Naive thymus-derived CD4-positive, alpha-beta T cell (primary cell): ENCODE measurements at regions not wholly inside any gene's neighbourhood (a gene's known extent, or its start where the extent isn't known, plus 50 kb on each side); places are given as distances from the start of the nearest gene placed in this dataset.

Experiments
- ATAC-seq: fragments of 150-1000 bp; cut with Tn5 transposase; 2 replicates; pipeline ENCODE4 v1.10.0; 2021; ENCODE audit warnings: mild to moderate bottlenecking, moderate library complexity
- CTCF ChIA-PET: fragments of 350-600 bp; sonication (Branson Sonifier 250); formaldehyde crosslinking; loops from one replicate; lab custom pipeline; 2021; ENCODE audit warnings: antibody characterized with exemption; lab: Charles Lee
- POLR2A ChIA-PET: fragments of 350-600 bp; sonication (Branson Sonifier 250); formaldehyde crosslinking; loops from one replicate; lab custom pipeline; 2021; ENCODE audit warnings: antibody characterized with exemption, inconsistent platforms; lab: Charles Lee
- DNase-seq, 9 donors: peaks; one replicate each; pipeline versions ENCODE4 v3.0.0 to v3.0.0-alpha.2; 2020 to 2022; ENCODE audit warnings: mixed read lengths in 1 of 9
- H3K27ac ChIP-seq: one replicate; pipeline ENCODE4 v1.7.0; 2013; ENCODE audit warnings: mild to moderate bottlenecking, low read depth, low read length, moderate library complexity
- H3K27me3 ChIP-seq, 2 donors: one replicate each; pipeline ENCODE4 v1.7.0; 2013; ENCODE audit warnings: low read length in 2 of 2, mild to moderate bottlenecking in 2 of 2, moderate library complexity in 2 of 2; ENCODE audit not compliant: control insufficient read depth in 2 of 2, insufficient read depth in 2 of 2
- H3K36me3 ChIP-seq, 3 experiments: 1 replicate in 2 of 3; 2 replicates in 1 of 3; pipeline ENCODE4 v1.7.0; 2013; ENCODE audit warnings: low read length in 3 of 3, mild to moderate bottlenecking in 3 of 3, moderate library complexity in 1 of 3; ENCODE audit not compliant: insufficient read depth in 3 of 3, control insufficient read depth in 2 of 3
- H3K4me1 ChIP-seq, 2 donors: one replicate each; pipeline ENCODE4 v1.7.0; 2013; ENCODE audit warnings: low read length in 2 of 2, mild to moderate bottlenecking in 2 of 2, moderate library complexity in 1 of 2; ENCODE audit not compliant: control insufficient read depth in 2 of 2, insufficient read depth in 2 of 2
- H3K4me3 ChIP-seq: 2 replicates; pipeline ENCODE4 v1.7.0; 2013; ENCODE audit warnings: mild to moderate bottlenecking, low read length
- H3K9me3 ChIP-seq, 3 experiments: 1 replicate in 2 of 3; 2 replicates in 1 of 3; pipeline ENCODE4 v1.7.0; 2013; ENCODE audit warnings: low read length in 3 of 3; ENCODE audit not compliant: control insufficient read depth in 2 of 3
- H3K27ac Mint-ChIP-seq, 9 donors: one replicate each; pipeline ENCODE4 v1.8.0; 2020 to 2022; ENCODE audit warnings: mixed read lengths in 9 of 9, mild to moderate bottlenecking in 8 of 9, moderate library complexity in 5 of 9, inconsistent platforms in 2 of 9
- H3K27me3 Mint-ChIP-seq, 5 donors: one replicate each; pipeline ENCODE4 v1.8.0; 2021 to 2022; ENCODE audit warnings: mixed read lengths in 5 of 5, mild to moderate bottlenecking in 1 of 5
- H3K36me3 Mint-ChIP-seq, 5 donors: one replicate each; pipeline ENCODE4 v1.8.0; 2020 to 2022; ENCODE audit warnings: mixed read lengths in 5 of 5, mild to moderate bottlenecking in 3 of 5, inconsistent platforms in 1 of 5
- H3K4me1 Mint-ChIP-seq, 7 donors: one replicate each; pipeline ENCODE4 v1.8.0; 2020 to 2022; ENCODE audit warnings: mixed read lengths in 7 of 7, mild to moderate bottlenecking in 3 of 7, inconsistent platforms in 1 of 7
- H3K4me3 Mint-ChIP-seq, 10 donors: one replicate each; pipeline ENCODE4 v1.8.0; 2020 to 2022; ENCODE audit warnings: mild to moderate bottlenecking in 10 of 10, mixed read lengths in 10 of 10, moderate library complexity in 6 of 10, inconsistent platforms in 2 of 10
- H3K9me3 Mint-ChIP-seq, 11 donors: one replicate each; pipeline ENCODE4 v1.8.0; 2020 to 2022; ENCODE audit warnings: mixed read lengths in 11 of 11, mild to moderate bottlenecking in 4 of 11, inconsistent platforms in 1 of 11, moderate library complexity in 1 of 11
- intact Hi-C, 2 donors: fragments of 100-400 bp; cut with micrococcal nuclease; formaldehyde crosslinking; loops; one replicate each; pipeline ENCODE4 v1.15.1; 2023

DNA sequence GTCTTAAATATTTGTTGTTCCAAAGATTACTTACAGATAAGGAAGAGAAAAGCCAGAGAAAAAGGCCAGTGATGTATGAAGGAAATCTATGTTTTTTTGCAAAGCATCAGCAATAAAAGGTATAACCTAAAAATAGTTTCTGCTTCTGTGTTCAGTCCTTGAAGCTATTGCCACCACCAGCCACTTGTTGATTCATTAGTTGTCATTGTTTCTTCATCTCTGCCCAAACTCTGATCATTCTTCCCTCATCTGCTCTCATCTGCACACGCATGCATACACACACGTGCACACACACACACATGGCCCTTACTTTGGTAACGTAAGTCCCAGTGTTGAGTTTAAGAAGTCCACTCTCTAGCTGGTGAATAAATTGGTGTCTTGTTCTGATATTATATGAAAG lies 540.7 kb downstream of the GATA3 start:
- no peak overlapping the region for H3K27ac ChIP-seq
- H3K9me3 ChIP-seq, result no peaks in the 10 kb centered on the region
- DNase-seq (no peak), ATAC-seq (no peak)
- H3K9me3 Mint-ChIP-seq, result peaks cover 0 to 5% (median 0%) of the 10 kb centered on the region in 11 donors
- H3K4me3 Mint-ChIP-seq, result no peak overlapping the region
- H3K27ac Mint-ChIP-seq, result no peak overlapping the region
- no peaks in the 10 kb centered on the region for H3K36me3 ChIP-seq
- peaks cover 0 to 4% (median 0%) of the 10 kb centered on the region in 5 donors for H3K36me3 Mint-ChIP-seq
- intact Hi-C loops, result no loop called here
- peaks cover 0 to 28% (median 2%) of the 10 kb centered on the region in 5 donors for H3K27me3 Mint-ChIP-seq
- peaks cover 0 to 4% (median 0%) of the 10 kb centered on the region in 7 donors for H3K4me1 Mint-ChIP-seq
- H3K27me3 ChIP-seq, result peaks cover 0 to 4% of the 10 kb centered on the region in 2 donors
- no peak overlapping the region for H3K4me3 ChIP-seq
- ChIA-PET POLR2A (no interaction called here), CTCF (no interaction called here)
- no peaks in the 10 kb centered on the region for H3K4me1 ChIP-seq

DNA sequence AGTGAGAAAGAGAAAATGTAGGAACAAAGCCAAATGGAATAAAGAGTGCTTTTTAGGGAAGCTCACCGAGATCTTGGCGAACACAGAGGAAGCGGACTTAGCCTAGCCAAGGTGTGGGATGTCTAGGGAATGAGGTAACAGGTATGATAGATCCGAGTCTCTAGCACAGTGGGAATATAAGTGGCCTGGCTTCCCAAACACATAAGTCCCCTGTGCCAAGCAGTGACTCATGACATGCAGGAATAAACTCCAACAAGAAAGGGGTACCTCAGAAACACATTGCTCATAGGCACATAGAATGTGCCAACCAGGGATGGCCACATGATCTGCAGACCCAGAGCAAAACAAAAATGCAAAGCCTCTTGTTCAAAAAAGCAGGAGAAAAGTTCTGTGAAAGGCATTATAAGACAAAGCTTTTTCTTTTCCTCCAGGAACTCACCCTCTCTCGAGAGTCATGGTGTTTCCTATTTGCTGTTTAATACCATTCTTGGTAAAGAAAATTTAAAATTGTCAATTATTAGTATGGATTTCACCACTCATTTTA lies 542.5 kb downstream of the GATA3 start:
- no peak overlapping the region for H3K27ac Mint-ChIP-seq
- H3K9me3 Mint-ChIP-seq, result peaks cover 0 to 5% (median 0%) of the 10 kb centered on the region in 11 donors
- H3K27me3 ChIP-seq, result no peaks in the 10 kb centered on the region
- POLR2A ChIA-PET, result no interaction called here
- no peaks in the 10 kb centered on the region for H3K4me1 Mint-ChIP-seq
- no peak for ATAC-seq
- H3K27me3 Mint-ChIP-seq, result peaks cover 0 to 12% (median 2%) of the 10 kb centered on the region in 5 donors
- intact Hi-C loops, result no loop called here
- H3K4me3 Mint-ChIP-seq, result no peak overlapping the region
- H3K4me1 ChIP-seq, result no peaks in the 10 kb centered on the region
- H3K9me3 ChIP-seq, result no peaks in the 10 kb centered on the region
- no peak for DNase-seq
- H3K4me3 ChIP-seq, result no peak overlapping the region
- peaks cover 0 to 4% (median 0%) of the 10 kb centered on the region in 5 donors for H3K36me3 Mint-ChIP-seq
- CTCF ChIA-PET, result no interaction called here
- H3K36me3 ChIP-seq, result no peaks in the 10 kb centered on the region
- H3K27ac ChIP-seq, result no peak overlapping the region

DNA sequence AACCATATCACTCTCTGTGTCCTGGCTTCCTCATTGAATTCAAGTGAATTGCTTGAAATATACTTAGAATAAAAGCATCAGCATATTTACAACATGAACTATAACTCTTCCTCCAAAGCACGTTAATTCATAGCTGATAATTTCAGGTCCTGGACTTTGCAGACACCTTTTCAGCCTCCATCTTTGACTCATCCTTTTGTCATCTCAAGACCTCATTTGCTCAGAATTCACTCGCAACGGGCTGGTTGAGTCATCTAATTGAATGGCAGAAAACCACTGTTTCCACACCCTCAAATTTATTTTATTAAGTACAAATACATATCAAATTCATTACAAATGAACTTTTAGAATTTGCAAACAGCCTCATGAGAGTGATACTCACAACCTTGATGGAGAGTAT lies 545.7 kb downstream of the GATA3 start:
- no peak overlapping the region for H3K27ac Mint-ChIP-seq
- no peak for ATAC-seq
- no peaks in the 10 kb centered on the region for H3K4me1 Mint-ChIP-seq
- Histone ChIP-seq H3K36me3 (no peaks in the 10 kb centered on the region), H3K27me3 (no peaks in the 10 kb centered on the region), H3K4me1 (no peaks in the 10 kb centered on the region), H3K4me3 (no peak overlapping the region), H3K27ac (no peak overlapping the region), H3K9me3 (no peaks in the 10 kb centered on the region)
- no peak for DNase-seq
- intact Hi-C loops, result no loop called here
- peaks cover 0 to 16% (median 6%) of the 10 kb centered on the region in 11 donors for H3K9me3 Mint-ChIP-seq
- no peak overlapping the region for H3K4me3 Mint-ChIP-seq
- H3K36me3 Mint-ChIP-seq, result peaks cover 0 to 4% (median 0%) of the 10 kb centered on the region in 5 donors
- ChIA-PET POLR2A (interaction anchor here (0.6 kb wide), 1 partner anchor 642 kb away, joined by 3 read pairs; no protein-coding TSS in a partner anchor), CTCF (no interaction called here)
- peaks cover 0 to 19% (median 13%) of the 10 kb centered on the region in 5 donors for H3K27me3 Mint-ChIP-seq

DNA sequence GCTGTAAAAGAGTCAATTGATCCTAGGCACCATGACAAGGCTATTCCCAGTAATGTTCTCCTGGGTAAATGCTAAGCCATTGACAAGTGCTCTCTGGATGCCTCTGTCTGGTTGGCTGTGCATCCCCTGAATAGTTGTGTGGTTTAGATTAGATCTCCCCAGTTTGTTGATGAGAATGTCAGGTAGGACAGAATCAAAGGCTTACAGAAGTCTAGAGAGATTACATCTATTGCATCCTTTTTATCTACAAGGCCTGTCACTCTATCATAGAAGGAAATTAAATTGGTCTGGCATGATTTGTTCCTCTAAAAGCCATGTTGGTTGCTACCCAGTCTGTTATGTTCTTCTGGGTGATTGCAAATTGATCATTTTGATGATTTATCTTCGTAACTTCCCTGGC lies 548.3 kb downstream of the GATA3 start:
- no peak overlapping the region for H3K4me3 ChIP-seq
- Mint-ChIP-seq H3K9me3 (peaks cover 0 to 39% (median 16%) of the 10 kb centered on the region in 11 donors), H3K27ac (no peak overlapping the region), H3K4me3 (no peak overlapping the region), H3K27me3 (peaks cover 0 to 28% (median 13%) of the 10 kb centered on the region in 5 donors), H3K36me3 (peaks cover 0 to 10% (median 0%) of the 10 kb centered on the region in 5 donors), H3K4me1 (no peaks in the 10 kb centered on the region)
- CTCF ChIA-PET, result no interaction called here
- intact Hi-C loops, result no loop called here
- H3K27me3 ChIP-seq, result no peaks in the 10 kb centered on the region
- DNase-seq, result no peak
- POLR2A ChIA-PET, result no interaction called here
- H3K4me1 ChIP-seq, result no peaks in the 10 kb centered on the region
- no peaks in the 10 kb centered on the region for H3K36me3 ChIP-seq
- H3K9me3 ChIP-seq, result no peaks in the 10 kb centered on the region
- ATAC-seq, result no peak
- H3K27ac ChIP-seq, result no peak overlapping the region

DNA sequence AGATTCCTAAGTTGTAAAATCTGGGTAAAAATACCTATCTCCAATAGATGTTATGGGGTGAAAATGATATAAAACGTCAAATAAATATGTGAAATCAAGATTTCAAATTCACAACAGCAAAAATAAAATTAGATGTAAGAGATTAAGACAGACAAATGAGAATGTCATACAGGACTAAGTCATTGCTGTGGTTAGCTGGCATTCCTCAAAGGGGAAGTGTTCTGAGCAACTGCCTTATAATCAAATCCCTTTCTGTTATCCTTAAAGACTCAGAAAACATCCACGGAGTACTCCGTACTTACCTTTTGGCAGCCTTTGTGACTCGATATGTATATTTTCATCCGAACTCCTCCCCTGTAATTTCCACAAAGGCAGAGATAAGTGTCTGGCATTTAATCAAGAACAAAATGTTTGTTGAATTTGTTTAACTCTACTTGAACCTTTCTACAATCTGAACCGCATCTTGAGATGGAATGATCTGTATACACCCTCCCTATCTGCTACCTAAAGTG lies 559.6 kb downstream of the GATA3 start:
- DNase-seq (no peak), ATAC-seq (no peak)
- no peaks in the 10 kb centered on the region for H3K9me3 ChIP-seq
- Mint-ChIP-seq H3K27me3 (peaks cover 0 to 6% (median 5%) of the 10 kb centered on the region in 5 donors), H3K27ac (no peak overlapping the region), H3K36me3 (peaks cover 0 to 5% (median 3%) of the 10 kb centered on the region in 5 donors), H3K4me1 (peaks cover 0 to 15% (median 10%) of the 10 kb centered on the region in 7 donors), H3K4me3 (no peak overlapping the region), H3K9me3 (peaks cover 3 to 20% (median 8%) of the 10 kb centered on the region in 11 donors)
- H3K27ac ChIP-seq, result no peak overlapping the region
- H3K4me1 ChIP-seq, result peaks cover 0 to 7% of the 10 kb centered on the region in 2 donors
- no peak overlapping the region for H3K4me3 ChIP-seq
- H3K27me3 ChIP-seq, result no peaks in the 10 kb centered on the region
- CTCF ChIA-PET, result no interaction called here
- intact Hi-C loops, result no loop called here
- no peaks in the 10 kb centered on the region for H3K36me3 ChIP-seq
- POLR2A ChIA-PET, result no interaction called here

DNA sequence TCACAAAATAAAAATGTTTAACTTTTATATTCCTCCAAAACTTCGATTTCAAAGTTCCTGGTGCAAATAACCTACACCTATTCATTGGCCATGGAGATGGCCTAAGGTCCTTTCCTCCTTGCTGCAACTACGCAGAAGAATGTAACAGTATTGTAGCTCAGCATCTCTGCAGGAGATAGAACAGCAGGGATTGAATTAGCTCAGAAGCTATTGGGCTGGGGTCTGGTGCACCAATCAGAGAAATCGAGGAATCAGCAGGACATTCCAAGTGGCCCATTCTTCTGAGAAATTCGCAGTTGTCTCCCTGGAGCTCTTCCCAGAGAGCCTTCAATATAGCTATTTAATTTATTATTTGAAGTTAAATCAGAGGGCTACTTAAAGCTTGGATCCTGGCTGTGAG lies 560.6 kb downstream of the GATA3 start:
- Histone ChIP-seq H3K9me3 (no peaks in the 10 kb centered on the region), H3K27ac (no peak overlapping the region), H3K4me3 (no peak overlapping the region), H3K36me3 (no peaks in the 10 kb centered on the region), H3K4me1 (peaks cover 0 to 7% of the 10 kb centered on the region in 2 donors), H3K27me3 (no peaks in the 10 kb centered on the region)
- POLR2A ChIA-PET, result no interaction called here
- Mint-ChIP-seq H3K27me3 (peaks cover 0 to 12% (median 4%) of the 10 kb centered on the region in 5 donors), H3K4me1 (peaks cover 0 to 15% (median 10%) of the 10 kb centered on the region in 7 donors), H3K36me3 (peaks cover 0 to 5% (median 3%) of the 10 kb centered on the region in 5 donors), H3K9me3 (peaks cover 2 to 17% (median 8%) of the 10 kb centered on the region in 11 donors), H3K27ac (no peak overlapping the region), H3K4me3 (no peak overlapping the region)
- intact Hi-C loops, result no loop called here
- ATAC-seq (no peak), DNase-seq (no peak)
- CTCF ChIA-PET, result no interaction called here

DNA sequence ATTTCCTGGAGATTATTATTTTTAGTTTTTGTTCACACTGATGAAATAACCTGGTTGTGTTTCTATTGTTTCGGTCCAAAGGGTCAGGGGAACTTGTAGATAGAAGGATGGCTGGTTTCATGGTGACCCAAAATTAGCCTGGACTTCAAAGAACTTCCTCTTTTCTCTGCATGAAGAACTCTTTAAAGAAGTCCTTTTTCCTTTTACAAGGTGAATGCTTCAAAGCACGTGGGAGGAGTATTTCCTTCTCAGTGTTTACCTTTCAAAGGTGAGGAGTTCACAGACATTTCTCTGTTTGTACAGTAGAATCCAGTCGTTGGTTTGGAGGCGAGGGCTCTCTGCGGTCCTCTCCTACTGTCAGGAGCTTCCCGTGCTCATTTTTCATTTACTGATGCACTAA lies 561.7 kb downstream of the GATA3 start:
- Histone ChIP-seq H3K27me3 (no peaks in the 10 kb centered on the region), H3K9me3 (no peaks in the 10 kb centered on the region), H3K4me1 (peaks cover 0 to 7% of the 10 kb centered on the region in 2 donors), H3K27ac (no peak overlapping the region), H3K36me3 (no peaks in the 10 kb centered on the region), H3K4me3 (no peak overlapping the region)
- DNase-seq (peak in 1 of 9 donors; percentile 1), ATAC-seq (no peak)
- peaks cover 0 to 13% (median 4%) of the 10 kb centered on the region in 5 donors for H3K27me3 Mint-ChIP-seq
- POLR2A ChIA-PET, result no interaction called here
- H3K27ac Mint-ChIP-seq, result peak overlapping the region in 1 of 9 donors; percentile 38
- CTCF ChIA-PET, result no interaction called here
- H3K9me3 Mint-ChIP-seq, result peaks cover 2 to 9% (median 5%) of the 10 kb centered on the region in 11 donors
- peaks cover 0 to 5% (median 3%) of the 10 kb centered on the region in 5 donors for H3K36me3 Mint-ChIP-seq
- H3K4me3 Mint-ChIP-seq, result no peak overlapping the region
- intact Hi-C loops, result no loop called here
- H3K4me1 Mint-ChIP-seq, result peaks cover 0 to 15% (median 10%) of the 10 kb centered on the region in 7 donors
